HepG2 (cell line): ENCODE measurements at regions not wholly inside any gene's neighbourhood (a gene's known extent, or its start where the extent isn't known, plus 50 kb on each side); places are given as distances from the start of the nearest gene placed in this dataset.

Experiments
- BORCS8-MEF2B ChIP-seq: sonication (generic); formaldehyde crosslinking; IDR thresholded peaks from 2 replicates; pipeline ENCODE4 v1.8.0; 2022; ENCODE audit warnings: mild to moderate bottlenecking, missing genetic modification reagents
- EP300 ChIP-seq, 3 experiments: sonication (generic) in 1 of 3; formaldehyde crosslinking in 1 of 3; IDR thresholded peaks; 2 replicates each; pipeline versions ENCODE4 v1.5.1 to v1.6.1; 2011 to 2020; ENCODE audit warnings: low read depth in 2 of 3, low read length in 2 of 3, borderline replicate concordance in 1 of 3, improper control_type of control experiment in 1 of 3, mild to moderate bottlenecking in 1 of 3, missing genetic modification reagents in 1 of 3, moderate library complexity in 1 of 3
- FOXP1 ChIP-seq, 2 experiments: fragments of 450-650 bp in 1 of 2; IDR thresholded peaks; 2 replicates each; pipeline ENCODE4 v1.6.1; 2017 to 2018; ENCODE audit warnings: antibody characterized with exemption in 1 of 2
- HMGXB4 ChIP-seq, 2 experiments: sonication (generic) in 1 of 2; formaldehyde crosslinking in 1 of 2; IDR thresholded peaks; 2 replicates each; pipeline versions ENCODE4 v1.4.0 to v1.6.1; 2018 to 2020; ENCODE audit warnings: missing genetic modification reagents in 2 of 2, borderline replicate concordance in 1 of 2, low read depth in 1 of 2, mild to moderate bottlenecking in 1 of 2, missing biosample characterization in 1 of 2
- HOXA7 ChIP-seq: sonication (generic); formaldehyde crosslinking; IDR thresholded peaks from 2 replicates; pipeline ENCODE4 v1.8.1; 2022; ENCODE audit warnings: mild to moderate bottlenecking, missing genetic modification reagents, moderate library complexity
- POLR2A ChIP-seq, 2 experiments: IDR thresholded peaks; 2 replicates each; pipeline ENCODE4 v1.6.1; 2011; ENCODE audit warnings: low read depth in 2 of 2, low read length in 2 of 2, mild to moderate bottlenecking in 1 of 2, moderate library complexity in 1 of 2; ENCODE audit not compliant: insufficient read depth in 1 of 2
- POLR2AphosphoS2 ChIP-seq: IDR thresholded peaks from 2 replicates; pipeline ENCODE4 v1.6.1; 2011; ENCODE audit warnings: low read depth, low read length, improper control_type of control experiment
- TEAD3 ChIP-seq: optimal IDR thresholded peaks from 2 replicates; pipeline ENCODE3; 2016; ENCODE audit warnings: borderline replicate concordance
- ZNF207 ChIP-seq: fragments of 450-650 bp; IDR thresholded peaks from 2 replicates; pipeline ENCODE4 v1.6.1; 2016; ENCODE audit warnings: antibody characterized with exemption, borderline replicate concordance
- ZNF609 ChIP-seq: sonication (generic); formaldehyde crosslinking; IDR thresholded peaks from 2 replicates; pipeline ENCODE4 v1.4.0; 2020; ENCODE audit warnings: mild to moderate bottlenecking, missing genetic modification reagents, borderline replicate concordance
- TF ChIP-seq, protein P1 (sequence below): sonication (generic); formaldehyde crosslinking; IDR thresholded peaks from 2 replicates; pipeline ENCODE4 v1.5.0; 2020; ENCODE audit warnings: mild to moderate bottlenecking, missing genetic modification reagents, moderate library complexity
- TF ChIP-seq, protein P2 (sequence below): sonication (generic); formaldehyde crosslinking; IDR thresholded peaks from 2 replicates; pipeline ENCODE4 v1.4.0; 2020; ENCODE audit warnings: missing genetic modification reagents, mild to moderate bottlenecking, borderline replicate concordance
- TF ChIP-seq, protein P3 (sequence below): sonication (generic); formaldehyde crosslinking; IDR thresholded peaks from 2 replicates; pipeline ENCODE4 v1.5.1; 2020; ENCODE audit warnings: missing genetic modification reagents, mild to moderate bottlenecking, borderline replicate concordance

GRCh38 chr2:60275958-60276357 is 277.5 kb downstream of the BCL11A start:
- TF ChIP-seq, protein P1, sequence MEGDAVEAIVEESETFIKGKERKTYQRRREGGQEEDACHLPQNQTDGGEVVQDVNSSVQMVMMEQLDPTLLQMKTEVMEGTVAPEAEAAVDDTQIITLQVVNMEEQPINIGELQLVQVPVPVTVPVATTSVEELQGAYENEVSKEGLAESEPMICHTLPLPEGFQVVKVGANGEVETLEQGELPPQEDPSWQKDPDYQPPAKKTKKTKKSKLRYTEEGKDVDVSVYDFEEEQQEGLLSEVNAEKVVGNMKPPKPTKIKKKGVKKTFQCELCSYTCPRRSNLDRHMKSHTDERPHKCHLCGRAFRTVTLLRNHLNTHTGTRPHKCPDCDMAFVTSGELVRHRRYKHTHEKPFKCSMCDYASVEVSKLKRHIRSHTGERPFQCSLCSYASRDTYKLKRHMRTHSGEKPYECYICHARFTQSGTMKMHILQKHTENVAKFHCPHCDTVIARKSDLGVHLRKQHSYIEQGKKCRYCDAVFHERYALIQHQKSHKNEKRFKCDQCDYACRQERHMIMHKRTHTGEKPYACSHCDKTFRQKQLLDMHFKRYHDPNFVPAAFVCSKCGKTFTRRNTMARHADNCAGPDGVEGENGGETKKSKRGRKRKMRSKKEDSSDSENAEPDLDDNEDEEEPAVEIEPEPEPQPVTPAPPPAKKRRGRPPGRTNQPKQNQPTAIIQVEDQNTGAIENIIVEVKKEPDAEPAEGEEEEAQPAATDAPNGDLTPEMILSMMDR (CRISPR knock-in tag): no peak
- TF ChIP-seq TEAD3 (CRISPR knock-in tag): no peak
- no peak for TF ChIP-seq POLR2A (IDR thresholded peaks at IDR 0.05; ENCODE audit: insufficient read depth in 1 of 2, low read depth in 2 of 2, low read length in 2 of 2)
- TF ChIP-seq FOXP1 (IDR thresholded peaks at IDR 0.05): no peak
- TF ChIP-seq FOXP1 (CRISPR knock-in tag; IDR thresholded peaks at IDR 0.05): no peak
- no peak for TF ChIP-seq BORCS8-MEF2B (CRISPR knock-in tag)
- TF ChIP-seq, protein P2, sequence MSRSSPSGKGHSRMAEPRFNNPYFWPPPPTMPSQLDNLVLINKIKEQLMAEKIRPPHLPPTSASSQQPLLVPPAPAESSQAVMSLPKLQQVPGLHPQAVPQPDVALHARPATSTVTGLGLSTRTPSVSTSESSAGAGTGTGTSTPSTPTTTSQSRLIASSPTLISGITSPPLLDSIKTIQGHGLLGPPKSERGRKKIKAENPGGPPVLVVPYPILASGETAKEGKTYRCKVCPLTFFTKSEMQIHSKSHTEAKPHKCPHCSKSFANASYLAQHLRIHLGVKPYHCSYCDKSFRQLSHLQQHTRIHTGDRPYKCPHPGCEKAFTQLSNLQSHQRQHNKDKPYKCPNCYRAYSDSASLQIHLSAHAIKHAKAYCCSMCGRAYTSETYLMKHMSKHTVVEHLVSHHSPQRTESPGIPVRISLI (CRISPR knock-in tag): no peak
- no peak for TF ChIP-seq HMGXB4 (CRISPR knock-in tag; IDR thresholded peaks at IDR 0.05; ENCODE audit: borderline replicate concordance in 1 of 2, low read depth in 1 of 2)
- TF ChIP-seq, protein P3, sequence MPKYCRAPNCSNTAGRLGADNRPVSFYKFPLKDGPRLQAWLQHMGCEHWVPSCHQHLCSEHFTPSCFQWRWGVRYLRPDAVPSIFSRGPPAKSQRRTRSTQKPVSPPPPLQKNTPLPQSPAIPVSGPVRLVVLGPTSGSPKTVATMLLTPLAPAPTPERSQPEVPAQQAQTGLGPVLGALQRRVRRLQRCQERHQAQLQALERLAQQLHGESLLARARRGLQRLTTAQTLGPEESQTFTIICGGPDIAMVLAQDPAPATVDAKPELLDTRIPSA (CRISPR knock-in tag): no peak
- no peak for TF ChIP-seq HOXA7 (CRISPR knock-in tag)
- no peak for TF ChIP-seq EP300 (IDR thresholded peaks at IDR 0.05; ENCODE audit: low read depth in 2 of 2, low read length in 2 of 2)
- TF ChIP-seq EP300 (CRISPR knock-in tag; IDR thresholded peaks at IDR 0.05; ENCODE audit: borderline replicate concordance): no peak
- TF ChIP-seq POLR2AphosphoS2: no peak
- TF ChIP-seq ZNF207: no peak
- TF ChIP-seq ZNF609 (CRISPR knock-in tag): no peak
